ENCODE measurements at regions not wholly inside any gene's neighbourhood (a gene's known extent, or its start where the extent isn't known, plus 50 kb on each side); places are given as distances from the start of the nearest gene placed in this dataset.

DNA sequence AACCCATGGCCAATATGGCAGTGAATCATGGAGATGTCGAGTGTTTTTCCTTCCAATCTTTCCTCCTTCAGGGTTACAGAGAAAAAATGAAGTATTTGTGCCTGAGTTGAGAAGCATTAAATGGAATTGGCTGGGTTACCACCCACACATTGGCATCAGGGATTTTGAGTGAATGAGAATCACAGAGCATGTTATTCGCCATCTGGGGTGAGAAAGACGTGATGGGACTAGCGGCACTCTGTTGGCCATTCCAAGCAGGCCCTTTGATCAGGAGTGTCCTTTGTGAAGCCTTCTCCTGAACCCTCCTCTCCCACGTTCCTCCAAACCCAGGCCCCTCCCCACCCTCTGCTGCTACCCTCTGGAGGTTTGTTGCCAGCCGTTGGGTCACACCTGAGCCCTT, 84.2 kb upstream of the PCDH8 start:
- Histone ChIP-seq H3K4me1 (no peaks in the 10 kb centered on the region), H3K9me3 (no peaks in the 10 kb centered on the region), H3K27me3 (no peaks in the 10 kb centered on the region), H3K4me3 (replicated peaks in 1 of 3) (no peak overlapping the region), H3K36me3 (no peaks in the 10 kb centered on the region), H3K27ac (no peak overlapping the region)
- no peak for DNase-seq
- WGBS, 2 donors: 87 to 90% methylated on average over 6 of the region's 6 CpGs
- intact Hi-C loops (cut with DNase I): no loop called here
- no peak for TF ChIP-seq POLR2A (IDR thresholded peaks at IDR 0.05)
- TF ChIP-seq, protein P1, sequence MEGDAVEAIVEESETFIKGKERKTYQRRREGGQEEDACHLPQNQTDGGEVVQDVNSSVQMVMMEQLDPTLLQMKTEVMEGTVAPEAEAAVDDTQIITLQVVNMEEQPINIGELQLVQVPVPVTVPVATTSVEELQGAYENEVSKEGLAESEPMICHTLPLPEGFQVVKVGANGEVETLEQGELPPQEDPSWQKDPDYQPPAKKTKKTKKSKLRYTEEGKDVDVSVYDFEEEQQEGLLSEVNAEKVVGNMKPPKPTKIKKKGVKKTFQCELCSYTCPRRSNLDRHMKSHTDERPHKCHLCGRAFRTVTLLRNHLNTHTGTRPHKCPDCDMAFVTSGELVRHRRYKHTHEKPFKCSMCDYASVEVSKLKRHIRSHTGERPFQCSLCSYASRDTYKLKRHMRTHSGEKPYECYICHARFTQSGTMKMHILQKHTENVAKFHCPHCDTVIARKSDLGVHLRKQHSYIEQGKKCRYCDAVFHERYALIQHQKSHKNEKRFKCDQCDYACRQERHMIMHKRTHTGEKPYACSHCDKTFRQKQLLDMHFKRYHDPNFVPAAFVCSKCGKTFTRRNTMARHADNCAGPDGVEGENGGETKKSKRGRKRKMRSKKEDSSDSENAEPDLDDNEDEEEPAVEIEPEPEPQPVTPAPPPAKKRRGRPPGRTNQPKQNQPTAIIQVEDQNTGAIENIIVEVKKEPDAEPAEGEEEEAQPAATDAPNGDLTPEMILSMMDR (IDR thresholded peaks at IDR 0.05): no peak

DNA sequence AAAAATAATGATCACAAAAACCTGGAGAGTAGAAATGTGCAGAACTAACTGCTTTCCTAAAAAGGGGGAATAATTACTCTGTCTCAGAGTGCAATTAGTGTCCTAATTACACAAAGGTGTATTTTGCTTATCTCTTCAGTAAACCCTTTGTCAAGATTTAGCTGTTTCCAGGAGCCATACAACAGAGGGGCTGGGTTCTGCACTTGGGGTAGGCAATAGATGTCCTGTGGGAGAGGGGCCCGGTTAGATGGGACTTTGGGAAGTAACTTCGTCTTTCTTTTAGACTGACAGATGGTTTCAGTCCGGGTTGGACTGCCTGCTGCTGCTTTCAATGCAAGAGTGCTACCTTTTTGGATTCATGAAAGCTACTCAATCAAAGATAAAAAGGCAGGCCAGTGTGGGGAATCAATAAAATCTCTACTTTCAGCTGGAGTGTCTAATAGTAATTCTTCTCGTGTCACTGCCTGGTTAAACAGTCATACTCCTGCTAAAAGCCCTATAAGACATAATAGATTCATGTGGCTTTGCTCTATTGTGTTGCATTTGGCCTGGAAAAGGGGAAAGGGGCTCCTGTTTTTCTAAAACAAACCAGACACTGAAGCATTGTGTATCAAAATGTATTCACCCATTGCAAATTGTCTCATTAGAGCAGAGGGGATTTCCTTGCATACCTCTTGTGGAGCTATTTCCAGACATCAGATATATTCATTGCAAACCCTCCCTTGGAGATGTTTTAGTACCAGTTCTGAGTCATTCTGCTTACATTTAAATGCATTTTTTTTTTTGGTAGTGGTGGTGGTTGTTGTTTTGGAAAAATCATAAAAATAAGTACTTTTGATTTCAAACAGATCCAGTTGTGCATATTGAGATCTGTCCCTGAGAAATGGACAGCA, 83.3 kb upstream of the PCDH8 start:
- Histone ChIP-seq H3K4me1 (no peaks in the 10 kb centered on the region), H3K9me3 (no peaks in the 10 kb centered on the region), H3K27me3 (no peaks in the 10 kb centered on the region), H3K27ac (no peak overlapping the region), H3K4me3 (replicated peaks in 1 of 3) (no peak overlapping the region), H3K36me3 (no peaks in the 10 kb centered on the region)
- no peak for DNase-seq
- 62 to 69% methylated on average over 4 of the region's 4 CpGs for WGBS, 2 donors
- intact Hi-C loops (cut with DNase I): no loop called here
- TF ChIP-seq, protein P1 (IDR thresholded peaks at IDR 0.05): no peak
- no peak for TF ChIP-seq POLR2A (IDR thresholded peaks at IDR 0.05)

DNA sequence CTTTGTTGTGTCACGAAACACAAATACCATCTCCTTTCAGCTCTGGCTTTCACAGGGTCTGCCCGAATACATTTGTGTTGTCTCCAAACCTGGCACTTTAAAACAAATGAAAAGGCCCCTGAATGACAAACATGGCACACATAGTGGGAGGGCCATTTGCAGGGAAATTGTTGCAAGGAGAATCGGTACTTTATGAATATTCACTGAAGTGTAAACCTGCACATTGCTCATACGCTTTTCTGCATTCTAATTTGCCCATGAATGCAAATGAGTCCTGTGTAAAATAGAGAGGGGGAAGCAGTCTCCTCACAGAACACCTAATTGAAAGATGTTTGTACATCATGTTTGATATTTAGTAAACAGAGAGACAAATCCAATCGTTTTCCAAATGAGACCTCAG, 82.7 kb upstream of the PCDH8 start:
- H3K4me1 ChIP-seq: no peaks in the 10 kb centered on the region
- H3K27ac ChIP-seq: no peak overlapping the region
- DNase-seq: no peak
- H3K9me3 ChIP-seq: no peaks in the 10 kb centered on the region
- WGBS, 2 donors: 81 to 86% methylated on average over 5 of the region's 5 CpGs
- no peaks in the 10 kb centered on the region for H3K27me3 ChIP-seq
- intact Hi-C loops (cut with DNase I): no loop called here
- TF ChIP-seq, protein P1 (IDR thresholded peaks at IDR 0.05): no peak
- no peak for TF ChIP-seq POLR2A (IDR thresholded peaks at IDR 0.05)
- no peak overlapping the region for H3K4me3 ChIP-seq (replicated peaks in 1 of 3)
- no peaks in the 10 kb centered on the region for H3K36me3 ChIP-seq

DNA sequence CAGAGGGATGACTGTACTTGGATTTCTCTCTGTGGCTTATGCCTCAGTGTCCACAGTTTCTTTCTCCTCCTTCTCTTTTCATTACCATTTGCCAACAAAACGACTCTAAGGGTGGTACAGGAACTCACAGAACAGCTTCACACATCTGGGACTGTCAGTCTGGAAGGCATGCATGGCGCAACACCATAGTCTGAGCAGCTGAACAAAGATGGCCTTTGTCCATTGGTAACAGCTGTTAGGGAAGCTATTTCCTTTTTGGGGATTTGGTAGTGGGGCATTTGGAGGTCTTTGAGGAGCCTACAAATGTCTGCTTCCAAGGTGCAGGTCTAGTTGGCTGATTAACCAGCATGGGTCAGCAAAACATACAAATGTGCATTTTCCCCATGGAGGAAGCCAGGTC, 81.4 kb upstream of the PCDH8 start:
- no peak for DNase-seq
- H3K36me3 ChIP-seq: no peaks in the 10 kb centered on the region
- H3K9me3 ChIP-seq: no peaks in the 10 kb centered on the region
- H3K4me3 ChIP-seq (replicated peaks in 1 of 3): no peak overlapping the region
- intact Hi-C loops (cut with DNase I): no loop called here
- H3K27me3 ChIP-seq: no peaks in the 10 kb centered on the region
- no peak overlapping the region for H3K27ac ChIP-seq
- WGBS, 2 donors: 77 to 85% methylated on average over 2 of the region's 2 CpGs
- TF ChIP-seq, protein P1 (IDR thresholded peaks at IDR 0.05): no peak
- no peak for TF ChIP-seq POLR2A (IDR thresholded peaks at IDR 0.05)
- H3K4me1 ChIP-seq: no peaks in the 10 kb centered on the region

DNA sequence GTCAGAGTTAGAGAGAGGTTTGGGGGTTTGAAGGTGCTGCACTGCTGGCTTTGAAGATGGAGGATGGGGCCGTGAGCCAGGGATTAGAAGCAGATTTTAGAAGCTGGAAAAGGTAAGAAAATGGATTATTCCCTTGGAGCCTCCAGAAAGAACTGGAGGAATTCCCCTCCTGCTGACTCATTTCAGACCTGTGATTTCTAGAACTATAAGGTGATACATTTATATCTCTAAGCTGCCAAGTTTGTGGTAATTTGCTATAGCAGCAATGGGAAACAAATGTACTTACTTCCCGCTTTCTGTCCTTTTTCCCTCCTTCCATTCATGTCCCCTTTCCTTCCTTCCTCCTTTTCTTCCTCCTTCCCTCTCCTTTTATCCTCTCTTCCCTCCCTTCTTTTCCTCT, 78.5 kb upstream of the PCDH8 start:
- no peaks in the 10 kb centered on the region for H3K4me1 ChIP-seq
- H3K9me3 ChIP-seq: no peaks in the 10 kb centered on the region
- no peaks in the 10 kb centered on the region for H3K27me3 ChIP-seq
- no peak overlapping the region for H3K27ac ChIP-seq
- no peak overlapping the region for H3K4me3 ChIP-seq (replicated peaks in 1 of 3)
- WGBS, 2 donors: 90% methylated on average over 2 of the region's 2 CpGs
- H3K36me3 ChIP-seq: no peaks in the 10 kb centered on the region
- no peak for DNase-seq
- no peak for TF ChIP-seq POLR2A (IDR thresholded peaks at IDR 0.05)
- TF ChIP-seq, protein P1 (IDR thresholded peaks at IDR 0.05): no peak
- intact Hi-C loops (cut with DNase I): no loop called here
